ENCODE measurements at regions not wholly inside any gene's neighbourhood (a gene's known extent, or its start where the extent isn't known, plus 50 kb on each side); places are given as distances from the start of the nearest gene placed in this dataset.
A peak's percentile ranks its signal among the peaks of the same experiment; 100 is the strongest.

DNA sequence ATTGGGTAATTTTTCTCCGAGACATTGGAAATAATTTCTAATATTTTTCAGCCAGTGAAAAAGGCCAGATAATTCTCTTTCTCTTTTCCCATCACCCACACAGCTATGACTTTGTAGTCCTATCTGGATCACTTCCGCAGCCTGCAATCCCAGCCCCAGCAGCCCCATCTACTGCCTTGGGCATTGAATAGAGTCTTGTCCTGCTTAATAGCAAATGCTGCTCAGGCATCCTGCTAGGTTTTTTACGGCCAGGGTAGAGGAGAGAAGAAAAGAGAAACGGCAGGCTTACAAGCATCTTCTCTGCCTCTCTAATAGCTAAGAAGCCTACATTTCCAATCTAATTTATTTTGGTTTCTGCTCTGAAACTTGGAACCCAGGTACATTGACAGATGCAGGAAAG, 154.3 kb upstream of the B3GAT1 start:
- Histone ChIP-seq H3K36me3 (no peaks in the 10 kb centered on the region), H3K9me3 (no peaks in the 10 kb centered on the region), H3K4me3 (no peak overlapping the region), H3K27ac (no peak overlapping the region), H3K4me1 (no peaks in the 10 kb centered on the region), H3K27me3 (no peaks in the 10 kb centered on the region)
- ATAC-seq (ENCODE audit: low FRiP score in 2 of 2) (no peak), DNase-seq (no peak)
- 74 to 76% methylated on average over 4 of the region's 4 CpGs for WGBS, 2 donors
- TF ChIP-seq POLR2A (IDR thresholded peaks at IDR 0.05) (no peak), POLR2AphosphoS5 (IDR thresholded peaks at IDR 0.05) (no peak), EP300 (IDR thresholded peaks at IDR 0.05) (no peak), CTCF (IDR thresholded peaks at IDR 0.05) (no peak)

GRCh38 chr11:134565343-134565891, 153.4 kb upstream of the B3GAT1 start:
- Histone ChIP-seq H3K36me3 (no peaks in the 10 kb centered on the region), H3K9me3 (no peaks in the 10 kb centered on the region), H3K4me1 (no peaks in the 10 kb centered on the region), H3K27me3 (no peaks in the 10 kb centered on the region), H3K4me3 (no peak overlapping the region), H3K27ac (no peak overlapping the region)
- no peak for ATAC-seq (ENCODE audit: low FRiP score in 2 of 2)
- TF ChIP-seq POLR2A (IDR thresholded peaks at IDR 0.05) (no peak), CTCF (IDR thresholded peaks at IDR 0.05) (no peak), POLR2AphosphoS5 (IDR thresholded peaks at IDR 0.05) (no peak), EP300 (IDR thresholded peaks at IDR 0.05) (no peak)
- WGBS, 2 donors = 63 to 80% methylated on average over 12 of the region's 12 CpGs
- peak in 1 of 2 donors; percentile 14 for DNase-seq

DNA sequence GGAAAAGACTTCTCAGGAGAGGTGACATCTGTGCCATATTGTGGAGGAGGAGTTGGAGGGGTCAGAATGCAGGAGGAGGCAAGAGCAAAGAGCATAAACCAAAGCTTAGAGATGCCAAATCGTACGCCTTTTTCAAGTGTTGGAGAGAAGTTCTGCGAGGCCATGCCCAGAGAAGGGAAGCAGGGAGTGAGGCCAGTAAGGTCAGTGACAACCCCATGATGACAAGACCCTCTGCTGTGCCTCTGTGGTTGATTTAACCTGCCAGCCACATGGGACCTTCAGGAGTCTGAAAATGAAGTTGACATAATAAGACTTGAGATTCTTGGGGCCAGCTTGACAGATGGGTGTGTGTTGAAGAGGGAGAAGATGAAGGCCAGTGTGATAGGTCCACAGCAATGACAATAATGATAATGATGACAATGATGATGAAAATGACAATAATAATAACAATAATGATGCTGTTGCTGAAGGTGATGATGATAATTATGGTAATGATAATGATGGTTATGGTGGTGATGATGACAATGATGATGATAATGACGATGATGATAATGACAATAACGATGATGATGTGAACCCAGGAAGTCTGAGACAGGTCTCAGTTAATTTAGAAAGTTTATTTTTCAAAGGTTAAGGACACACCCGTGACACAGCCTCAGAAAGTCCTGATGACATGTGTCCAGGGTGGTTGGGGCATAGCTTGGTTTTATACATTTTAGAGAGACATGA, 152.6 kb upstream of the B3GAT1 start:
- no peak for DNase-seq
- ATAC-seq (ENCODE audit: low FRiP score in 2 of 2) = no peak

DNA sequence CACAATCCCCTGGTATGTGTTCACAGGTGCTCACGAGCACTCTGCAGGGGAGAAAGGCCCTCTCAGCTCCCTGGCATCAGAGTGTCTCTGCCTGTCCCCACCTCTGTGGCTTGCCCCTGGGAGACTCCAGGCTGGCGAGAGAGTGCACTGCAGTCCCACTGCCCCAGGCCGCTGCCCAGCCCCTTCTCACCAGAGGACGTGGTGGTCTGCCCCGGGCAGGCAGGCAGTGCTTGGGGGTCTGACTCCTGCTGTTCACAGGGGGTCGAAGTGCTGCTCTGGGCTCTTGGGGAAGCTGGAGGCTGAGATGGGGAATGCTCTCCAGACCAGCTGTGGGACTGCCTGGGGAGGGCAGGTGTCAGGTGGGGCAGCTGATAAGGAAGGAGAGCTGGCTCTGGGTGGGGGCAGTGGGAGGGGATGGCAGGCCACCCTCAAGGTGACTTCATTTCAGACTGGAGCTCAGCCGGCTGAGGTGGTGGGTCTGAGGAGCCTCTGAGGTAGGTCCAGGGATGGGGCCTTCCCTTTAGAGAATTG, 151.0 kb upstream of the B3GAT1 start:
- Histone ChIP-seq H3K4me3 (no peak overlapping the region), H3K27me3 (no peaks in the 10 kb centered on the region), H3K4me1 (no peaks in the 10 kb centered on the region), H3K36me3 (no peaks in the 10 kb centered on the region), H3K9me3 (no peaks in the 10 kb centered on the region), H3K27ac (no peak overlapping the region)
- TF ChIP-seq EP300 (IDR thresholded peaks at IDR 0.05) (no peak), POLR2AphosphoS5 (IDR thresholded peaks at IDR 0.05) (no peak), CTCF (IDR thresholded peaks at IDR 0.05) (no peak), POLR2A (IDR thresholded peaks at IDR 0.05) (no peak)
- DNase-seq (peak; percentile 6 to 57), ATAC-seq (ENCODE audit: low FRiP score in 2 of 2) (no peak)
- WGBS, 2 donors = 76 to 94% methylated on average over 4 to 7 of the region's 7 CpGs

More for the DNA sequence above, 152.6 kb upstream of the B3GAT1 start:
- Histone ChIP-seq H3K36me3 (no peaks in the 10 kb centered on the region), H3K27me3 (no peaks in the 10 kb centered on the region), H3K9me3 (no peaks in the 10 kb centered on the region), H3K27ac (no peak overlapping the region), H3K4me3 (no peak overlapping the region), H3K4me1 (no peaks in the 10 kb centered on the region)
- TF ChIP-seq EP300 (IDR thresholded peaks at IDR 0.05) (no peak), POLR2AphosphoS5 (IDR thresholded peaks at IDR 0.05) (no peak), POLR2A (IDR thresholded peaks at IDR 0.05) (no peak), CTCF (IDR thresholded peaks at IDR 0.05) (no peak)
- 85 to 86% methylated on average over 6 of the region's 6 CpGs for WGBS, 2 donors
